GM18951 (cell line): ENCODE measurements at regions not wholly inside any gene's neighbourhood (a gene's known extent, or its start where the extent isn't known, plus 50 kb on each side); places are given as distances from the start of the nearest gene placed in this dataset.

Source experiments
- POLR2A ChIP-seq: IDR thresholded peaks from 4 replicates; pipeline ENCODE4 v1.6.1; 2011; ENCODE audit warnings: mild to moderate bottlenecking; ENCODE audit not compliant: insufficient read length, insufficient read depth; ENCODE audit errors: extremely low read depth
- in situ Hi-C: fragments of 300-500 bp; cut with MboI; formaldehyde crosslinking; loops from one replicate; pipeline ENCODE4 v1.12.0; 2022; ENCODE audit warnings: low sequenced_read_pairs, mixed read lengths, inconsistent platforms; ENCODE audit not compliant: unreplicated experiment

DNA sequence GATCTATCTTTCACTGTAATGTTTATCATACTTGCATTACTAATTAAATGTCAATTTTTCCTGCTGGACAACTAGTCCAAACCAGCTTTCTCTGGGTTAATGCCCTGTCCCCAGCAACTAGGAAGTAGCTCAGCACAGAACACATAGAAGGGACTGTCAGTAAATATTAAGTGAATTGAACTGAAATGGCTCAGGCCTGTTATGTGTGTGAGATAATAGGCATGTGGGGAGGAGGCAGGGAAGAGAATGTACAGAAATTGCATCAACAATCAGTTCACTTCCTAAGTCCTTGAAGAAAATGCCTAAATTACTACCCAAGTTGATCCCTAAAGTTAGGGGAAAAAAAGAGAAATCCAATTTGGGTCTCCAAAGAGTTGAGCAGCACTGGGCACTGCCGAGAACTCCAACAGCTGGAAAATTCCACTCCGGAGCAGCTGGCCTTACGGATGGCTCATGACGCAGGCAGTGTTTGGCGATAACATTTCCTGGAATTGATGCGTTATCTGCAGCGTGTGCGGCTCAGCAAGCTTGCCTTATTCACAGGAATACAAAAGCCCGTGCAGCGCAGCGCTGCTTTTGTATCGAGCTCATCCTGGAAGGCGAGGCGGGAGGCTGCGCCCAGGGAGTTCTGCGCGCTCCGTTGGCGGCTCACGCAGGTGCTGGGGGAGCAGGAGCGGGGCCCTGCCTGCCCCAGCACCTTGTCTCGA is 297.3 kb upstream of the LCORL start:
- in situ Hi-C loops, result no loop called here
- TF ChIP-seq POLR2A, result no peak

- in situ Hi-C loops, result no loop called here
- TF ChIP-seq POLR2A, result no peak
Observed at GRCh38 chr4:18314731-18315130, 293.2 kb upstream of the LCORL start.

DNA sequence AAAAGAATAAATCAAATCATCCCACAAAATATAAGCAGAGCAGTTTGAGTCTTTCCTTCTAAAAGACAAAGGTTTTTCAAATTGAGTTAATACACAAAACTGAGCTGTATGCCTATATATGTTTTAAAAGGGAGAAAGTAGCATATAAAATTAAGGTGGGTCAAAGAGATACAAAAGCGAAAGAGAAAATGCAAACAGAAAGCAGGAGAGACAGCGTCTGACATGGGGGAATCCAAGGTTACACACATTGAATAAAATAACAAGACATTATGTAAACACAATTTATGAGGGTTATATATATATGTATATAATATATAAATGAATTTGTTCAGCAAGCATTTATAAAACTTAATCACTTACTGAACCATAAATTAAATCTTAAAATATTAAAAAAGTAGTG is 276.1 kb upstream of the LCORL start:
- no peak for TF ChIP-seq POLR2A
- in situ Hi-C loops, result no loop called here

- in situ Hi-C loops, result no loop called here
- no peak for TF ChIP-seq POLR2A
Observed at GRCh38 chr4:18296411-18296810, 274.9 kb upstream of the LCORL start.

GRCh38 chr4:18294846-18295245 is 273.3 kb upstream of the LCORL start:
- TF ChIP-seq POLR2A, result no peak
- in situ Hi-C loops, result no loop called here

DNA sequence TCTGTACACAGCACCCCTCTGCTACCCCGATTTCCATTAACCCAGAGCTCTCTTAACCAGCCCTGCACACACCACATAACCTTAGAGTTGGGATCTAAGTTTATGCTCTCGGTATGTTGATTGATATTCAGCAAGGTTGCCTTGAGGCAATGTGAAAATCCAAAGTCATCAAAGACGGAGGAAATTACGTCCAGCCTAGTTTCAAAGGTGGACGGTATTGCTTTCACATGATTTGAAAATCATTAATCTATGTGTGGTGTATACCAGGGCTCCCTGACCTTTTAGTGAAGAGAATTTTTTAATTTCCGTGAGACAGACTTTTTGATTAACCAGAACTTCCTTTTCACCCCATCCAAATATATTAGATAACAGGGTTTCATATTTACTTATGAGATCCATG is 272.5 kb upstream of the LCORL start:
- in situ Hi-C loops, result no loop called here
- no peak for TF ChIP-seq POLR2A

DNA sequence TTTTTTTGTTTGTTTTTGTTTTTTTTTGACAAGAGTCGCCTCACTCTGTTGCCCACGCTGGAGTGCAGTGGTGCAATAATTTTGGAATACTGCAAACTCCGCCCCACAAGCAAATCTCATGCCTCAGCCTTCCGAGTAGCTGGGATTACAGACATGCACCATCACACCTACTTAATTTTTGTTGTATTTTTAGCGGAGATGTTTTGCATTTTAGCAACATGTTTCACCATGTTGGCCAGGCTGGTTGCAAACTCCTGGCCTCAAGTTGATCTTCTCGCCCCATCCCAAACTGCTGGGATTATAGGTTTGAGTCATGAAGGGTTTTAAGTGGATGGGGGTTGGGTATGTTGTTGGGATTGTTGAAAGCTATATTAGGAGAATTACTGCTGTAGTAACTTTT is 270.9 kb upstream of the LCORL start:
- in situ Hi-C loops, result no loop called here
- TF ChIP-seq POLR2A, result no peak

DNA sequence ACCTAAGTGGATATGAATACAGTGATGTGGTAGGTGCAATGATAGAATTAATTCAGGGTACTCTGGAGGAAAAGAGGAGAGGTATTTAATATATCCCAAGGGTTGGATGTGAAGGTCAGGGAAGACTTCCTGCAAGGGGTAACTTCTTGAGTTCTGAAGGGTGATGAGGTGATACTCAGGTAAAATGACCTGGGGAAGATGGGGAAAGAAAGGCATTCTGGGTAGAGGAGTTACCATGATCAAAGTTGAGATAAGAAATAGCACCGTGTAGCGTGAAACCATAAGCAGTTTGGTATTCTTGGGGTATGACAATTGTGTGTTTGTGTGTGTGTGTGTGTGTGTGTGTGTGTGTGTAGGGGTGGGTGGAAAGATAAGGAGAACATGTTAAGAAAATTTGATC is 270.4 kb upstream of the LCORL start:
- in situ Hi-C loops, result no loop called here
- no peak for TF ChIP-seq POLR2A

DNA sequence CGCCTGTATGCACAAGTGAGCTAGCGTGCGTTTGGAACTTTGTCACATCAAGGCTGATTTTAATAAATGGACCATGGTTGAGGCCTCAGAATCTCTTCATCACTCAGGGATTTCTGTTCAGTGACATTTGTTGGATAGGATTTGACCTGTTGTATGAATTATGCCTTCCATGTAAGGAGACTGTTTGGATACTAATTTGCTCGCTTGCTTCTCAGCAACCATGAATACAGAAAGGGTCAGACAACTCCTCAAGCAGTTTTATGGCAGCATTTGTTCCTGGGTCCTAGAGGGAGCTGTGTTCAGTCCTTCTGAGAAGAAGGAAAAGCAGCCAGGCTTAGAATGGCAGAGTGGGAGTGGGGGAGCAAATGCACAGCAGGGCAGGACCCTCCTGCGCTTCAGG is 269.7 kb upstream of the LCORL start:
- in situ Hi-C loops, result no loop called here
- TF ChIP-seq POLR2A, result no peak

DNA sequence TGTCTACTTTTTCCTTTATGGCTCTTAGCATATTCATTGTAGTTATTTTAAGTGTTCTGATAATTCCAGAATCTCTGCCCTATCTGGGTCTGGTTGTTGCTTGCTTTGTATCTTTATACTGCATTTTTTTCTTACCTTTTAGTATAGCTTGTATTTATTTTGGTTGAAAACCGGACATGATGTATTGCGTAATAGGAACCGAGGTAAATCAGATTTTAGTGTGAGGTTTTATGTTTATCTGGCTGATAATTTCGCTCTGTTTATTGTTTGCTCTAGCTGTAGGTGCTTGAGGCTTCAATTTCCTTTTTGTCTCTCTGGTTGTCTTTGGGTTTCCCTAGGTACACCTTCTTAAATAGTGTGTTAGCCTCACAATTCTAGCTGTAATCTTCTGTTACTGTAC is 263.8 kb upstream of the LCORL start:
- no peak for TF ChIP-seq POLR2A
- in situ Hi-C loops, result no loop called here

GRCh38 chr4:18278244-18278643 is 256.7 kb upstream of the LCORL start:
- no peak for TF ChIP-seq POLR2A
- in situ Hi-C loops, result no loop called here

DNA sequence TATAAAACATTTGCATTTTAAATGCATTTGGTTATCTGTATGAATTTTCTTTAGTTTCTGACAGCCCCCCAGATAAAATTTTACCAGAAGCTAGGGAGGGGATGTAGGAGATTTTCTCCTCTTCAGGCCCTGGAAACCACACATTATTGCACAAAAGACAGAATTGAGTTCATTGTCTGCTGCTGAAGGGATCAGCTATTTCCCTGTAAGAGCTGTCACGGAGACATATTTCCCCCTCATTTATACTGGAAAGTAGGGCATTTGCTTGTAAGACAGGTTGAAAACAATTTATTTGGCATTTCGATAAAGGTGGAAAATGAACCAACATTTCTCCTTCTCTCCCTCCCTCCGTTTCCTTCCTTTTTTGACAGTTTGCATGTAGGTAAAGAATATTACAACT is 241.3 kb upstream of the LCORL start:
- no peak for TF ChIP-seq POLR2A
- in situ Hi-C loops, result no loop called here

DNA sequence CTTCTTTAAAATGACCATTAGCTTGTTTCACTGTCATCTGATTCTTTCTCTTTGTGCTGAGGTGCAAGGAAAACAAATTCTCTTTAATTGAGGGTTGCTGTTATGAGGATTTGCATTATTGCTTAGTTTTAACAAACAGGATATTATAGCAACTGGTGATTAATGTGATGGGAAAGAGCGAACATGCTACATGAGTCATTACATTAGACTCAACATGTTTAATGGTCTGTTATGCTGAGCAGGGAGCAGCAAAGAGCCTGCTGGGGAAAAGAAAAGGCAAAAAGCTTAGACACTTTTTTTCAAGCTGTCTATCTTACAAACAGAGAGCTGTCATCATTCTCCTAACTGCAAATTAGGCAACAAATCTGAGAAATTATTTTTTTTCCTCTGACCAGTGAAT is 230.5 kb upstream of the LCORL start:
- in situ Hi-C loops, result no loop called here
- TF ChIP-seq POLR2A, result no peak

DNA sequence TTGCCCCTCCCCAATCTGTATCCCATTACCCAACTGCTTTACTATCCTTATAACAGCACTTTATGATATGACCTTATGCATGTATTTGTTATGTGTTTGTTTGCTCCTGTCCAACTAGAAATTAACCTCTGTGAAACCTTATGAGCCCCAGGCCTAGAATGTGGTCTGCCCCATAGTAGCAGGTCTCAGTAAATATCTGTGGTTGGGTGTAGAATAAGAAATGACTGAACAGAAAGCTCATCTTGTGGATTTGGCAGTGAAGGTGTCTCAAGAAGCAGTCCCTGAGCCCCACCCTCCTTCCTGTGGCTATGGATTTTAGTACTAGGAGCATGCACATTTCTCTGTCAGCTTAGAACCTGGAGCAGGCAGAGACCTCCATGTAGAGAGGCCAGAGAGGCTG is 229.0 kb upstream of the LCORL start:
- in situ Hi-C loops, result no loop called here
- TF ChIP-seq POLR2A, result no peak

DNA sequence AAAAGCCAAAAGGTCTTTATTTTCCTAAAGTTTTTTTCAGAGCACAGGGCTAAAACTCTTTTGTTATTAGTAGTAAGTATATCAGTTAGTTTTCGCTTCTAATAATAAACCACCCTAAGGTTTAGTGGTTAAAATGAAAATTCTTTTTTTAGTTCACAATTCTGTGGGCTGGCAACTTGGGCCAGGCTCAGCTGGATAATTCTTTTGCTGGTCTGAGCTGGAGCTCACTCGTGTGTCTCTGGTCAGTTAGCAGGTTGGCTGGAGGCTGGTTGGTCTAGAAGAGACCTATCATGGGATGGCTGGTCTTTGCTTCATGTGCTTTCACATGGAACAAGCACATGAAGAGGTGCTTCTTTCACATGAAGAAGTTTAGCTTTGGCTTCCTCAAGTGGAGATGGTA is 227.1 kb upstream of the LCORL start:
- in situ Hi-C loops, result no loop called here
- TF ChIP-seq POLR2A, result no peak
